ENCODE measurements at regions not wholly inside any gene's neighbourhood (a gene's known extent, or its start where the extent isn't known, plus 50 kb on each side); places are given as distances from the start of the nearest gene placed in this dataset.

DNA sequence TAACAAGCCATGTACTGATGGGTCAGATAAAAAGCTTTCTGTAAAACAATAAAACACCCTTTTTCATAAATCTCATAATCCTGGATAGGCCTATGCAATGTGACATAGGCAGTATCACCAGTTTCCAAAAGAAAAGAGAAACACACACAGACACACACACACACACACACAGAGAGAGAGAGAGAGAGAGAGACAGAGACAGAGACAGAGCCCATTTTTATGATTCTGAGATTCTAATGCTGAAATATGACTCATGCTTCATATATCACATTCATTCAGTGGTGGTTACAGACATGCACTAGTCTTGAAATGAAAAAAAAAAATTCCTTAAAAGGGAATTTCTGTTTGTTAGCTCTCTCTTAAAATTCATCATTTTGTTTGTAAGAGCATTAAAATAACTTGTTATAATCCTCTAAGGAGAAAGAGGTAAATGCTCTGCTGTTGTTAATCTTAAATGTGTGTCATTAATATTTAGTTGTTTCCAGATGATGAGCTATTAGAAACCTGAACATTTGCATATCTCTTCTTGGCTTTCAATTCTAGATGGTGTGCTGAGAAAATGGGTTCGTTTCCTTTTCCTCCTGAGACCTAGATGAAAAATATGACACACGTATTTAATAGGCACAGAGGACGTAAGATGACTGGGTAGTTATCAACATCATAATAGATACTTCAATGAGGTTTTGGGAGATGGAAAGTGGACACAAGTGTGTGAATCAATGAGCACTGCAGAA, 1598.7 kb upstream of the ACVR2A start:
- Histone ChIP-seq H3K36me3 (no peaks in the 10 kb centered on the region), H3K27ac (no peak overlapping the region), H3K9me3 (no peaks in the 10 kb centered on the region), H3K4me3 (no peak overlapping the region), H3K4me1 (peaks cover 0 to 4% (median 0%) of the 10 kb centered on the region in 3 donors), H3K27me3 (no peaks in the 10 kb centered on the region)
- TF ChIP-seq, protein P1, sequence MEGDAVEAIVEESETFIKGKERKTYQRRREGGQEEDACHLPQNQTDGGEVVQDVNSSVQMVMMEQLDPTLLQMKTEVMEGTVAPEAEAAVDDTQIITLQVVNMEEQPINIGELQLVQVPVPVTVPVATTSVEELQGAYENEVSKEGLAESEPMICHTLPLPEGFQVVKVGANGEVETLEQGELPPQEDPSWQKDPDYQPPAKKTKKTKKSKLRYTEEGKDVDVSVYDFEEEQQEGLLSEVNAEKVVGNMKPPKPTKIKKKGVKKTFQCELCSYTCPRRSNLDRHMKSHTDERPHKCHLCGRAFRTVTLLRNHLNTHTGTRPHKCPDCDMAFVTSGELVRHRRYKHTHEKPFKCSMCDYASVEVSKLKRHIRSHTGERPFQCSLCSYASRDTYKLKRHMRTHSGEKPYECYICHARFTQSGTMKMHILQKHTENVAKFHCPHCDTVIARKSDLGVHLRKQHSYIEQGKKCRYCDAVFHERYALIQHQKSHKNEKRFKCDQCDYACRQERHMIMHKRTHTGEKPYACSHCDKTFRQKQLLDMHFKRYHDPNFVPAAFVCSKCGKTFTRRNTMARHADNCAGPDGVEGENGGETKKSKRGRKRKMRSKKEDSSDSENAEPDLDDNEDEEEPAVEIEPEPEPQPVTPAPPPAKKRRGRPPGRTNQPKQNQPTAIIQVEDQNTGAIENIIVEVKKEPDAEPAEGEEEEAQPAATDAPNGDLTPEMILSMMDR (IDR thresholded peaks at IDR 0.05), result no peak
- TF ChIP-seq POLR2AphosphoS5 (IDR thresholded peaks at IDR 0.05) (no peak), EP300 (IDR thresholded peaks at IDR 0.05) (no peak), POLR2A (IDR thresholded peaks at IDR 0.05) (no peak)
- 55% methylated on average over 3 of the region's 3 CpGs; no CpG with 5 or more reads in 1 of the 2 donors for WGBS, 2 donors (ENCODE audit: low coverage in 1 of 2)
- no peak for ATAC-seq

DNA sequence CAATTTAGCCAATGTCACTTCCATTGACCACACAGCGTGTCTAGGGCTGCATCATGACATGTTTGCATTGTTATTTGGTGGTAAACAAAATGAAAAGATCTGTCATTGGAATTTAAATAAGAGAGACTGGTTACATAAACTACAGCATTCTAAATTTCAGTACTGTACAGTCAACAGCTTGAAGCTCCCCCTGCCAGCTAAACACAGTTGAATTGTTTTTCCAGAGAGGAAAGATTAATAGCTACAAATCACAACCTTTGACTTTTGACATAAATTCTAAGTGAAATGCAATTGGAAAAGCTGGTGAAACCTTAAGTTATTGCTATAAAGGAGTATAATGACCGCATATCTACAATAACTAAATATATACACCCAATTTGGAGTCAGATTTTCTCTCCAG, 1600.0 kb upstream of the ACVR2A start:
- no peak for ATAC-seq
- Histone ChIP-seq H3K27ac (no peak overlapping the region), H3K4me3 (no peak overlapping the region), H3K36me3 (no peaks in the 10 kb centered on the region), H3K9me3 (no peaks in the 10 kb centered on the region), H3K27me3 (no peaks in the 10 kb centered on the region), H3K4me1 (peaks cover 0 to 4% (median 0%) of the 10 kb centered on the region in 3 donors)
- TF ChIP-seq EP300 (IDR thresholded peaks at IDR 0.05), result no peak
- no peak for TF ChIP-seq POLR2A (IDR thresholded peaks at IDR 0.05)
- TF ChIP-seq POLR2AphosphoS5 (IDR thresholded peaks at IDR 0.05), result no peak
- TF ChIP-seq, protein P1 (IDR thresholded peaks at IDR 0.05), result no peak
- 76 to 86% methylated on average over 2 of the region's 2 CpGs for WGBS, 2 donors (ENCODE audit: low coverage in 1 of 2)

DNA sequence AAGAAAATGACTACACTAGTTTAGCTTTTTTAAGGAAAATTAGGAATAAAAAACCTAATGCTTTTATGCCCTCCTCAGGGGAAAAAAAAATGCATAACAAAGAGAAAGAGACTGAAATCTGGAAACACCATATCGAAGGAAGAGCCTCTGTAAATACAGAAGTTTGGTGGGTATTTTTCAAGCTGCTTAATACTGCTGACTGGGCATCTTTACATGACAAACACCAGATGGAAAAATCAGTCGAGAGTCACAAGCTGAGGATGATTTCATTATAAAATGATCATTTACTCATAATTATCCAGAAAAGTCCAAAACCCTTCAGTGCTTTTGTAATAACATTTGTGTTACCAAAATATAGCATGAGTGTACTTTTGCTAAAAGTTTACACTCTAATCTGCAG, 1600.7 kb upstream of the ACVR2A start:
- 27 to 49% methylated on average over 2 of the region's 2 CpGs for WGBS, 2 donors (ENCODE audit: low coverage in 1 of 2)
- Histone ChIP-seq H3K4me3 (no peak overlapping the region), H3K36me3 (no peaks in the 10 kb centered on the region), H3K9me3 (no peaks in the 10 kb centered on the region), H3K27me3 (no peaks in the 10 kb centered on the region), H3K27ac (no peak overlapping the region), H3K4me1 (peaks cover 0 to 4% (median 0%) of the 10 kb centered on the region in 3 donors)
- no peak for ATAC-seq
- no peak for TF ChIP-seq POLR2A (IDR thresholded peaks at IDR 0.05)
- no peak for TF ChIP-seq POLR2AphosphoS5 (IDR thresholded peaks at IDR 0.05)
- TF ChIP-seq, protein P1 (IDR thresholded peaks at IDR 0.05), result no peak
- TF ChIP-seq EP300 (IDR thresholded peaks at IDR 0.05), result no peak

DNA sequence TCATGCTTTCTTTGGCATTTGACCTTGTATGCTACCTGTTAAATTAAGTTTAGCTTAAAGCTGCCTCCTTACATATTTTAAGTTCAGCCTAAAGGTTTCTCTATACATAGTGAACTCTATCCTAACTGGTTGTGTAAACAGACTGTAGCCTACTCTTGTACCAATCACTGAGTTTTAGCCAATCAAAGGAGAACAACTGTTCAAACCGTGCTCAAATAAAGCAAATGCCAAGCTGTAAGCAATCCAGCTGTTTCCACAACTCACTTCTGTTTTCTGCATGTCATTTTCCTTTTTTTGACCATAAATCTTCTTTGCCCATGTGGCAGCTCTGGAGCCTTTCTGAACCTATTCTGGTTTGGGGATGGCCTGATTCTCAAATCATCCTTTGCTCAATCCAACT, 1603.8 kb upstream of the ACVR2A start:
- H3K4me1 ChIP-seq, result peaks cover 0 to 4% (median 0%) of the 10 kb centered on the region in 3 donors
- ATAC-seq, result no peak
- H3K9me3 ChIP-seq, result no peaks in the 10 kb centered on the region
- H3K27me3 ChIP-seq, result no peaks in the 10 kb centered on the region
- TF ChIP-seq, protein P1 (IDR thresholded peaks at IDR 0.05), result no peak
- TF ChIP-seq POLR2AphosphoS5 (IDR thresholded peaks at IDR 0.05) (no peak), POLR2A (IDR thresholded peaks at IDR 0.05) (no peak), EP300 (IDR thresholded peaks at IDR 0.05) (no peak)
- no peak overlapping the region for H3K27ac ChIP-seq
- no peaks in the 10 kb centered on the region for H3K36me3 ChIP-seq
- WGBS, 2 donors (ENCODE audit: low coverage in 1 of 2), result 43 to 50% methylated on average over 1 of the region's 1 CpG
- no peak overlapping the region for H3K4me3 ChIP-seq

DNA sequence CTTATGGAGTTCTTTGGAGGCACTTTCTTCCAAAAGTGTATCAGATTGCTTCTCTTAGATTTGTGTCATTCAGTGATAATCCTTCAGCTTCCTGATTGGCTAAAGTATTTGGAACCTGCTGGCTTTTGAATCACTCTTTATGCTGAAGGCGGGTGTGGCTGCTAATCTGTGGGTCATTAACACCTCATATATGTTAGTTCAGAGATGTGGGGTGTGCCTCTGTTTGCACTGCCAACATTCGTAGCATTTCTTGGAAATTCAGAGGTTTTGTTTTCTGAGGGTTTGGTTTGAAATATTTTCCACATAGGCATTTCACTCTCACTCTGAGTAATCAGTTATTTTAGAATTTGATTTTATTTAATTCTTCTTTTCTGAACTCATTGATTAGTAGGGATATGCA, 1604.4 kb upstream of the ACVR2A start:
- ATAC-seq, result no peak
- no peak for TF ChIP-seq POLR2A (IDR thresholded peaks at IDR 0.05)
- no peak for TF ChIP-seq EP300 (IDR thresholded peaks at IDR 0.05)
- no peak for TF ChIP-seq POLR2AphosphoS5 (IDR thresholded peaks at IDR 0.05)
- TF ChIP-seq, protein P1 (IDR thresholded peaks at IDR 0.05), result no peak
- H3K4me1 ChIP-seq, result peaks cover 0 to 4% (median 0%) of the 10 kb centered on the region in 3 donors
- H3K9me3 ChIP-seq, result no peaks in the 10 kb centered on the region
- no peaks in the 10 kb centered on the region for H3K27me3 ChIP-seq
- no peak overlapping the region for H3K27ac ChIP-seq
- H3K4me3 ChIP-seq, result no peak overlapping the region
- WGBS, 2 donors (ENCODE audit: low coverage in 1 of 2), result 83 to 100% methylated on average over 2 of the region's 2 CpGs
- no peaks in the 10 kb centered on the region for H3K36me3 ChIP-seq
